Activated CD4-positive, alpha-beta memory T cell treated with anti-CD3 and anti-CD28 coated beads, Interleukin-2, amount 10 ng/mL, durations not matched to agents 7 days and 5 days (primary cell): ENCODE measurements at regions not wholly inside any gene's neighbourhood (a gene's known extent, or its start where the extent isn't known, plus 50 kb on each side); places are given as distances from the start of the nearest gene placed in this dataset.

Experiments
- CTCF ChIA-PET: fragments of 350-600 bp; sonication (Branson Sonifier 250); formaldehyde crosslinking; loops from one replicate; lab custom pipeline; 2021; ENCODE audit warnings: antibody characterized with exemption, inconsistent platforms; lab: Charles Lee
- POLR2A ChIA-PET: fragments of 350-600 bp; sonication (Branson Sonifier 250); formaldehyde crosslinking; loops from one replicate; lab custom pipeline; 2021; ENCODE audit warnings: antibody characterized with exemption; lab: Charles Lee
- DNase-seq: peaks from one replicate; pipeline ENCODE4 v3.0.0-alpha.2; 2020
- H3K27ac Mint-ChIP-seq: one replicate; pipeline ENCODE4 v1.8.0; 2021; ENCODE audit warnings: mild to moderate bottlenecking, mixed read lengths
- H3K27me3 Mint-ChIP-seq: one replicate; pipeline ENCODE4 v1.8.0; 2021; ENCODE audit warnings: mixed read lengths
- H3K36me3 Mint-ChIP-seq: one replicate; pipeline ENCODE4 v1.8.0; 2021; ENCODE audit warnings: low read depth, mixed read lengths
- H3K4me1 Mint-ChIP-seq: one replicate; pipeline ENCODE4 v1.8.0; 2021; ENCODE audit warnings: mixed read lengths
- H3K4me3 Mint-ChIP-seq: one replicate; pipeline ENCODE4 v1.8.0; 2021; ENCODE audit warnings: mild to moderate bottlenecking, mixed read lengths
- H3K9me3 Mint-ChIP-seq: one replicate; pipeline ENCODE4 v1.8.0; 2021; ENCODE audit warnings: mixed read lengths

- Mint-ChIP-seq H3K27ac (no peak overlapping the region), H3K36me3 (no peaks in the 10 kb centered on the region), H3K9me3 (peaks cover 2% of the 10 kb centered on the region), H3K4me3 (no peak overlapping the region), H3K4me1 (no peaks in the 10 kb centered on the region), H3K27me3 (no peaks in the 10 kb centered on the region)
- ChIA-PET CTCF (interaction anchor here (0.5 kb wide), 1 partner anchor 1008 kb away, joined by 3 read pairs; no protein-coding TSS in a partner anchor), POLR2A (no interaction called here)
- DNase-seq = no peak
Observed at GRCh38 chr3:135792858-135793475, 172.6 kb upstream of the PPP2R3A start.

GRCh38 chr3:135800071-135800549, 165.4 kb upstream of the PPP2R3A start:
- H3K27ac Mint-ChIP-seq = no peak overlapping the region
- no peaks in the 10 kb centered on the region for H3K36me3 Mint-ChIP-seq
- no peak for DNase-seq
- CTCF ChIA-PET = no interaction called here
- no peaks in the 10 kb centered on the region for H3K4me1 Mint-ChIP-seq
- H3K4me3 Mint-ChIP-seq = no peak overlapping the region
- H3K27me3 Mint-ChIP-seq = no peaks in the 10 kb centered on the region
- H3K9me3 Mint-ChIP-seq = no peaks in the 10 kb centered on the region
- POLR2A ChIA-PET = no interaction called here

DNA sequence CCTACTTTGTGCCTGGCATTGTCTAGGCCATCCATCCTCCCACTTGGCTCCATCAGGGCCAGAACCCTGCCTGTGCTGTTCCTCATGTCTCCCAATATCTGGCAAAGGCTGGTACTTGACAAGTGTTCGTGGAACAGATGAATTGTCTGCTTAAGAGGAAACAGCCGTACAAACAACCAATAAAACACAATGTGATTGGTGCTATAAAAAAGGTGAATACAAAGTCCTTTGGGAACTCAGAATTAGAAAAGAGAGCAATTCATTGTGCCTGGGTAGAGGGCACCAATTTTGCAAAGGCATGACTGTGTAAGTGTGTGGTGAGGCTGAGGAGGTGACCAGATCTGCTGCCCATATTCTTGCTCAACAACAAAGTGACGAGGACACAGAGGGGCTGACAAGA, 164.5 kb upstream of the PPP2R3A start:
- H3K36me3 Mint-ChIP-seq = no peaks in the 10 kb centered on the region

GRCh38 chr3:135802171-135802570, 163.4 kb upstream of the PPP2R3A start:
- Mint-ChIP-seq H3K36me3 (no peaks in the 10 kb centered on the region), H3K27ac (no peak overlapping the region), H3K27me3 (no peaks in the 10 kb centered on the region), H3K4me1 (no peaks in the 10 kb centered on the region), H3K4me3 (no peak overlapping the region), H3K9me3 (no peaks in the 10 kb centered on the region)
- ChIA-PET CTCF (no interaction called here), POLR2A (no interaction called here)
- DNase-seq = no peak

More for the DNA sequence above, 164.5 kb upstream of the PPP2R3A start:
- POLR2A ChIA-PET = no interaction called here
- CTCF ChIA-PET = no interaction called here
- H3K9me3 Mint-ChIP-seq = no peaks in the 10 kb centered on the region
- H3K4me1 Mint-ChIP-seq = no peaks in the 10 kb centered on the region
- no peak for DNase-seq
- H3K27me3 Mint-ChIP-seq = no peaks in the 10 kb centered on the region
- H3K4me3 Mint-ChIP-seq = no peak overlapping the region
- H3K27ac Mint-ChIP-seq = no peak overlapping the region

DNA sequence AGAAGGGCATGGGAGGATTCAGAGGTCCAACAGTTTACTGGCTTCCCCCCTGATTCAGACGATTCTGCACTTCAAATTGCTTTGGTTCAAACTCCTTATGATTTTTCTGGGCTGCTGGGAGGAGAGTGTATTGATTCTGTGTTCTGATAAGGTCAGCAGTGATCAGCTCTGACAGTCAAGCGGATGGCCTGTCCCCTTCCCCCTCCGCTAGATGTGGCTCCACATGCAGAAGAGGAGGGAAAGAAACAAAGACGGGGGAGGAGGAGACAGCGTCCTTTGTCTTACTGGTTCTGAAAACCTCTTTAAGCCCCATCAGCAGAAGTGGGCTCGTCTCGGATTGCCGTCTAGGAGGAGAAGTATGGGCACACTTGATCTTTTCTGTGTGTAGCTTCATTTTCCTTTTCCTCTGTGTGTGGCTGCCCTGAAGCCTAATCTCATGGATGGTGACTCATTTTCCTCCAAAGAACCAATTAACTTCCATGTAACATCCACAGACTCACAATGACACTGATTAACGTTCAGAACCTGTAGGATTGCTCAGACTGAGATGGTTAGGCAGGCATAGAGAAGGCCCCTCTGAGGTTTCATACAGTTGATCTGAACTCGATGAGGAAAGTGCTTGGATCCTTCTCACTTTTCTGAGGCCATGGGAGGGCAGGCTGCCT, 162.4 kb upstream of the PPP2R3A start:
- no peak overlapping the region for H3K4me3 Mint-ChIP-seq
- no peaks in the 10 kb centered on the region for H3K36me3 Mint-ChIP-seq
- H3K9me3 Mint-ChIP-seq = no peaks in the 10 kb centered on the region
- POLR2A ChIA-PET = no interaction called here
- no peaks in the 10 kb centered on the region for H3K27me3 Mint-ChIP-seq
- CTCF ChIA-PET = no interaction called here
- H3K4me1 Mint-ChIP-seq = no peaks in the 10 kb centered on the region
- no peak overlapping the region for H3K27ac Mint-ChIP-seq
- no peak for DNase-seq

DNA sequence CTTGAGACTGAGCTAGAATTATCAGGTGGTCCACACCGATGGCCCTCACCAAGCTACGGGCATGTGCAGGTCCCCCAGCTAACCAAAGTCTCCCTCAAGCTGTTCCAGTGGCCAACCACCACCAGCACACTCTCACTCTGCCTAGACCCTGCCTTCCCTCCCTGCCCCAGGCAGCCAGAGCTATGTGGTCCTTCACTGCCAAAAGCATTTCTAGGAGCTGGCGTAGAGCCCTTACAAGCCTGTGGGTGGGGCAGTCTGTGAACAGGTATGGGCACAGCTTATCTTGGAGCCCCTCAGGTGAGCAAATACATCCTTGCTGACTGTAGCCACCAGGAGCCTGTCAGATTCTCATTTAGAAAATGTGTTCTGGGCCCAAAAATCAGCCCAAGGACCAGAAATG, 159.8 kb upstream of the PPP2R3A start:
- H3K4me3 Mint-ChIP-seq = no peak overlapping the region
- H3K9me3 Mint-ChIP-seq = no peaks in the 10 kb centered on the region
- no peaks in the 10 kb centered on the region for H3K27me3 Mint-ChIP-seq
- H3K4me1 Mint-ChIP-seq = no peaks in the 10 kb centered on the region
- H3K36me3 Mint-ChIP-seq = no peaks in the 10 kb centered on the region
- no peak overlapping the region for H3K27ac Mint-ChIP-seq
- no peak for DNase-seq
- POLR2A ChIA-PET = no interaction called here
- CTCF ChIA-PET = interaction anchor here (1.1 kb wide), 1 partner anchor 89 kb away, joined by 3 read pairs; no protein-coding TSS in a partner anchor

DNA sequence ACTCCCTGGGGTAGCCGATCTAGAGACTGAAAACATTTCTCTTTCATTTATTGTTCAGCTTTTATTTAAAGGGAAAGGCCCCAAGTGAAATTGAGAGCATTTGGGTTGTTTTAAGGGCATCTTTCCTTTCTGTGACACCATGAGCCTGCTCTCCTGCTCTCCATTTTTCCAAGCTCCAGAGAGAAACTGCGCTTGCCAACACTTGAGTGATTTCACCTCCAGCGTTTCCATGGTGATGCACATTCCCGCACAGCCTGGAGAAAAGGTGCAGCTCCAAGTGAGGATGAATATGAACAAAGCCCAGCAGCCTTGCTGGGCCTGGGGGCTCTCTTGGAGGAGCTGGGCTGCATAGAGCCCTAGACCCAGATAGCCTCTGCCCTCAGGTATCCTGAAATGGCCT, 159.2 kb upstream of the PPP2R3A start:
- CTCF ChIA-PET = interaction anchor here (1.1 kb wide), 1 partner anchor 88 kb away, joined by 3 read pairs; no protein-coding TSS in a partner anchor
- no peaks in the 10 kb centered on the region for H3K36me3 Mint-ChIP-seq
- no peak overlapping the region for H3K4me3 Mint-ChIP-seq
- H3K9me3 Mint-ChIP-seq = no peaks in the 10 kb centered on the region
- POLR2A ChIA-PET = no interaction called here
- H3K4me1 Mint-ChIP-seq = no peaks in the 10 kb centered on the region
- no peaks in the 10 kb centered on the region for H3K27me3 Mint-ChIP-seq
- no peak for DNase-seq
- H3K27ac Mint-ChIP-seq = no peak overlapping the region

- Mint-ChIP-seq H3K27ac (no peak overlapping the region), H3K4me1 (no peaks in the 10 kb centered on the region), H3K9me3 (no peaks in the 10 kb centered on the region), H3K27me3 (no peaks in the 10 kb centered on the region), H3K4me3 (no peak overlapping the region), H3K36me3 (no peaks in the 10 kb centered on the region)
- DNase-seq = no peak
- CTCF ChIA-PET = no interaction called here
- POLR2A ChIA-PET = no interaction called here
Observed at GRCh38 chr3:135807879-135808278, 157.6 kb upstream of the PPP2R3A start.

DNA sequence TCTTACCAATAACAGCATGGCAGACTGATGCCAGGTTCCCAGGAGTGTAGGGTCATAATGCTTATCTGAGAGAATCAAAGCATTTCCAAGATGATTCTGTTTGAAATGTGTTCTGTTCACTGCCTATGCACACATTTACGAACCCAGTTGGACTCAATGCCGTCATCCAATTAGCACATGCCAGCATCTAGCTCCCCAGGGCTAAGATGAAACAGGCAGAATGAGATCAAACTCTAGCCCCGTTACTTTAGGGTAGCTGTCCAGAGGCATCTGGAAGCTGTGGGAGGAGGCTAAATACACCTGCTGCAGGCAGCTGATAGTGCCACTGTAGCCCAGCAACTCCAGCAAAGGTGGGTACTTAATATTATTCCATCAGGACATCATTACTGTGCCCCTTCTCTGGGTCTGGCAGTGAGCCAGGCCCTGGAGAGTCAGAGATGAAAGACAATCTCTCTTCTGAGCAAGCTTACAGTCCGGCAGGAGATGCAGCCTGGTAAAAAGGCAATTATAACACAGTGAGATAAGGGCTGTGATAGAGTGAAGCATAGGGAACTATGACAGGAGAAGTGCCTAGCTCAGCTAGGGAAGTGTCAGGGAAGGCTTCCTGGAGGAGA, 156.4 kb upstream of the PPP2R3A start:
- H3K27ac Mint-ChIP-seq = no peak overlapping the region
- CTCF ChIA-PET = no interaction called here

GRCh38 chr3:135811651-135812050, 153.9 kb upstream of the PPP2R3A start:
- no peaks in the 10 kb centered on the region for H3K9me3 Mint-ChIP-seq
- no peak overlapping the region for H3K4me3 Mint-ChIP-seq
- no peaks in the 10 kb centered on the region for H3K27me3 Mint-ChIP-seq
- no peak for DNase-seq
- POLR2A ChIA-PET = no interaction called here
- CTCF ChIA-PET = no interaction called here
- no peaks in the 10 kb centered on the region for H3K36me3 Mint-ChIP-seq
- no peak overlapping the region for H3K27ac Mint-ChIP-seq
- no peaks in the 10 kb centered on the region for H3K4me1 Mint-ChIP-seq

More for the DNA sequence above, 156.4 kb upstream of the PPP2R3A start:
- POLR2A ChIA-PET = no interaction called here
- no peak for DNase-seq
- Mint-ChIP-seq H3K36me3 (no peaks in the 10 kb centered on the region), H3K9me3 (no peaks in the 10 kb centered on the region), H3K4me3 (no peak overlapping the region), H3K4me1 (no peaks in the 10 kb centered on the region), H3K27me3 (no peaks in the 10 kb centered on the region)

- CTCF ChIA-PET = no interaction called here
- DNase-seq = no peak
- Mint-ChIP-seq H3K4me3 (no peak overlapping the region), H3K27ac (no peak overlapping the region), H3K4me1 (no peaks in the 10 kb centered on the region), H3K27me3 (no peaks in the 10 kb centered on the region), H3K9me3 (no peaks in the 10 kb centered on the region), H3K36me3 (no peaks in the 10 kb centered on the region)
- POLR2A ChIA-PET = no interaction called here
Observed at GRCh38 chr3:135812057-135812456, 153.5 kb upstream of the PPP2R3A start.

- no peaks in the 10 kb centered on the region for H3K27me3 Mint-ChIP-seq
- POLR2A ChIA-PET = no interaction called here
- no peak for DNase-seq
- H3K4me3 Mint-ChIP-seq = no peak overlapping the region
- no peak overlapping the region for H3K27ac Mint-ChIP-seq
- CTCF ChIA-PET = no interaction called here
- H3K36me3 Mint-ChIP-seq = no peaks in the 10 kb centered on the region
- H3K4me1 Mint-ChIP-seq = no peaks in the 10 kb centered on the region
- no peaks in the 10 kb centered on the region for H3K9me3 Mint-ChIP-seq
Observed at GRCh38 chr3:135834465-135834864, 131.1 kb upstream of the PPP2R3A start.

GRCh38 chr3:135837977-135838631, 127.4 kb upstream of the PPP2R3A start:
- Mint-ChIP-seq H3K4me1 (no peaks in the 10 kb centered on the region), H3K36me3 (no peaks in the 10 kb centered on the region), H3K27me3 (no peaks in the 10 kb centered on the region), H3K4me3 (no peak overlapping the region), H3K9me3 (no peaks in the 10 kb centered on the region), H3K27ac (no peak overlapping the region)
- CTCF ChIA-PET = no interaction called here
- DNase-seq = no peak
- POLR2A ChIA-PET = no interaction called here
